HCT116 (cell line): ENCODE measurements at regions not wholly inside any gene's neighbourhood (a gene's known extent, or its start where the extent isn't known, plus 50 kb on each side); places are given as distances from the start of the nearest gene placed in this dataset.

Experiments used
- ATAC-seq: fragments of 200-7000 bp; cut with Tn5 transposase; 2 replicates; pipeline ENCODE4 v1.9.1; 2020; ENCODE audit warnings: mild to moderate bottlenecking, moderate library complexity
- BruUV-seq: library from RNA; stranded (reverse); fragments of 400-500 nt; replicated peaks from 2 replicates; lab custom pipeline; 2021; lab: Mats Ljungman, UMichigan
- CTCF ChIA-PET: fragments of 300-600 bp; sonication (Branson Sonifier 250); formaldehyde crosslinking; loops from one replicate; lab custom pipeline; 2021; ENCODE audit warnings: antibody characterized with exemption; lab: Charles Lee
- POLR2A ChIA-PET: fragments of 300-600, 350-600 bp; sonication (Branson Sonifier 250); formaldehyde crosslinking; loops from one replicate; lab custom pipeline; 2021; ENCODE audit warnings: antibody characterized with exemption; lab: Charles Lee
- RAD21 ChIA-PET, 2 experiments: fragments of 300-600 bp; sonication (Branson Sonifier 250); formaldehyde crosslinking; loops; one replicate each; lab custom pipeline; 2023; ENCODE audit warnings: low total read pairs in 2 of 2; ENCODE audit not compliant: uncharacterized antibody in 2 of 2, unreplicated experiment in 2 of 2, low non-redundant PET in 1 of 2; lab: Charles Lee
- DNase-seq: peaks from one replicate; pipeline ENCODE4 v3.0.0-alpha.2; 2010; ENCODE audit warnings: low read depth, low spot score
- H2AFZ ChIP-seq: fragments of 200-600 bp; shearing (Covaris generic), sonication (generic); 2 replicates; pipeline ENCODE4 v1.6.1; 2017; ENCODE audit warnings: low read depth, mixed run types, mixed read lengths, antibody characterized with exemption, low read length; ENCODE audit not compliant: poor library complexity, severe bottlenecking
- H3K27ac ChIP-seq: 2 replicates; pipeline ENCODE4 v1.5.1; 2012; ENCODE audit warnings: low read depth, low read length
- H3K27me3 ChIP-seq: fragments of 200-600 bp; sonication (generic); 2 replicates; pipeline ENCODE4 v1.6.1; 2016; ENCODE audit warnings: mixed run types, low read length, mixed read lengths; ENCODE audit not compliant: insufficient read depth
- H3K36me3 ChIP-seq, 2 experiments: fragments of 200-500 bp in 1 of 2; fragments of 200-600 bp in 1 of 2; sonication (Bioruptor generic) in 1 of 2; sonication (generic) in 1 of 2; 2 replicates each; pipeline versions ENCODE4 v1.5.1 to v1.6.1; 2014 to 2016; ENCODE audit warnings: low read length in 2 of 2, inconsistent platforms in 1 of 2, mixed read lengths in 1 of 2, mixed run types in 1 of 2; ENCODE audit not compliant: insufficient read depth in 2 of 2, control insufficient read depth in 1 of 2
- H3K4me1 ChIP-seq, 2 experiments: fragments of 200-600 bp in 1 of 2; sonication (generic) in 1 of 2; 2 replicates each; pipeline versions ENCODE4 v1.5.1 to v1.6.1; 2012 to 2017; ENCODE audit warnings: low read length in 2 of 2, inconsistent platforms in 1 of 2, mild to moderate bottlenecking in 1 of 2, mixed read lengths in 1 of 2, mixed run types in 1 of 2, moderate library complexity in 1 of 2; ENCODE audit not compliant: insufficient read depth in 2 of 2, control insufficient read depth in 1 of 2
- H3K4me2 ChIP-seq: fragments of 200-600 bp; sonication (generic); 2 replicates; pipeline ENCODE4 v1.6.1; 2017; ENCODE audit warnings: mixed run types, low read length, mixed read lengths
- H3K4me3 ChIP-seq, 2 experiments: fragments of 200-600 bp in 1 of 2; sonication (generic) in 1 of 2; replicated peaks in 1 of 2; 2 replicates each; pipeline ENCODE4 v1.5.1; 2011 to 2016; ENCODE audit warnings: low read length in 2 of 2, control low read depth in 1 of 2, low read depth in 1 of 2, mild to moderate bottlenecking in 1 of 2, mixed read lengths in 1 of 2, mixed run types in 1 of 2
- H3K79me2 ChIP-seq: fragments of 200-600 bp; sonication (generic); 2 replicates; pipeline ENCODE4 v1.6.1; 2017; ENCODE audit warnings: mild to moderate bottlenecking, mixed run types, low read length, moderate library complexity, mixed read lengths; ENCODE audit not compliant: insufficient read depth
- H3K9ac ChIP-seq: fragments of 200-600 bp; sonication (generic); 2 replicates; pipeline ENCODE4 v1.6.1; 2016; ENCODE audit warnings: low read length, mixed read lengths
- H3K9me2 ChIP-seq: fragments of 200-600 bp; sonication (generic), shearing (Covaris generic); 2 replicates; pipeline ENCODE4 v1.6.1; 2017; ENCODE audit warnings: mixed run types, mild to moderate bottlenecking, moderate library complexity; ENCODE audit not compliant: insufficient read depth
- H3K9me3 ChIP-seq, 2 experiments: fragments of 200-500 bp in 1 of 2; fragments of 200-600 bp in 1 of 2; sonication (Bioruptor generic) in 1 of 2; sonication (generic) in 1 of 2; 2 replicates each; pipeline ENCODE4 v1.6.1; 2014 to 2017; ENCODE audit warnings: low read length in 2 of 2, mixed read lengths in 2 of 2, inconsistent platforms in 1 of 2, low read depth in 1 of 2, mild to moderate bottlenecking in 1 of 2, mixed run types in 1 of 2, moderate library complexity in 1 of 2; ENCODE audit not compliant: control insufficient read depth in 1 of 2, insufficient read depth in 1 of 2
- H4K20me1 ChIP-seq: fragments of 200-600 bp; sonication (generic), shearing (Covaris generic); 2 replicates; pipeline ENCODE4 v1.6.1; 2017; ENCODE audit warnings: mixed run types, mild to moderate bottlenecking, moderate library complexity; ENCODE audit not compliant: insufficient read depth
- CBX3 ChIP-seq: IDR thresholded peaks from 2 replicates; pipeline ENCODE4 v1.6.1; 2012; ENCODE audit warnings: low read depth
- EGR1 ChIP-seq: IDR thresholded peaks from 2 replicates; pipeline ENCODE4 v1.6.1; 2012; ENCODE audit warnings: low read depth
- POLR2A ChIP-seq: IDR thresholded peaks from 2 replicates; pipeline ENCODE4 v1.7.0; 2011; ENCODE audit warnings: borderline replicate concordance; ENCODE audit not compliant: insufficient read depth, insufficient read length; ENCODE audit errors: extremely low read depth
- SP1 ChIP-seq: IDR thresholded peaks from 2 replicates; pipeline ENCODE4 v1.6.1; 2012; ENCODE audit warnings: low read depth
- SRF ChIP-seq: IDR thresholded peaks from 2 replicates; pipeline ENCODE4 v1.6.1; 2012; ENCODE audit warnings: low read depth
- TCF7L2 ChIP-seq: IDR thresholded peaks from 2 replicates; pipeline ENCODE4 v1.7.0; 2011; ENCODE audit warnings: borderline replicate concordance, inconsistent platforms; ENCODE audit not compliant: insufficient read depth, insufficient read length; ENCODE audit errors: extremely low read depth
- ZNF274 ChIP-seq: fragments of 200-500 bp; sonication (Bioruptor generic); IDR thresholded peaks from 2 replicates; pipeline ENCODE4 v1.6.1; 2014; ENCODE audit warnings: mild to moderate bottlenecking, low read depth, low read length, inconsistent platforms
- intact Hi-C: fragments of 100-400 bp; cut with micrococcal nuclease; formaldehyde crosslinking; loops from 2 replicates; pipeline ENCODE4 v1.10.0; 2022
- TF ChIP-seq, protein P1 (sequence below): IDR thresholded peaks from 2 replicates; pipeline ENCODE4 v1.6.1; 2011; ENCODE audit warnings: mild to moderate bottlenecking, low read length, moderate library complexity; ENCODE audit not compliant: insufficient replicate concordance; ENCODE audit errors: extremely low read depth
- TF ChIP-seq, protein P2 (sequence below): IDR thresholded peaks from 2 replicates; pipeline ENCODE4 v1.6.1; 2012; ENCODE audit warnings: low read depth

DNA sequence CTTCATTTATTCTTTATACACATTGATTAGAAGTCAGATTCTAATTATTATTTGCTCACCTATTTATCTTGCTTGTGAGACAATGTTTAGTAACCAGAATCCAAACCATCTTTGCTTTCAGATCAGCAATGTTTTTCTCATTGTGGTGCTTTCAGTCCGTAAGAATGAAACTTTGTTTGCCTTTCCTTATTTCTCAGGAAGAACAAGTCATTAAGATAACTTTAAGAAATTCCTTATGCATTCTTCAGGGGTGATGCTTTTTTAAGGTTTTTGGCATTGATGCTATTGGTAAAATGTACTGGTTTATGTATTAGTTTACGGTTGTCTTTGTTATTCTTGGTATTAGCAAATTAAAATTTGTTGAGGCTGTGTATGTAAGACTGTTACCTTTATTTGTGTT lies 120.8 kb upstream of the POU1F1 start:
- no peak overlapping the region for H3K4me2 ChIP-seq

DNA sequence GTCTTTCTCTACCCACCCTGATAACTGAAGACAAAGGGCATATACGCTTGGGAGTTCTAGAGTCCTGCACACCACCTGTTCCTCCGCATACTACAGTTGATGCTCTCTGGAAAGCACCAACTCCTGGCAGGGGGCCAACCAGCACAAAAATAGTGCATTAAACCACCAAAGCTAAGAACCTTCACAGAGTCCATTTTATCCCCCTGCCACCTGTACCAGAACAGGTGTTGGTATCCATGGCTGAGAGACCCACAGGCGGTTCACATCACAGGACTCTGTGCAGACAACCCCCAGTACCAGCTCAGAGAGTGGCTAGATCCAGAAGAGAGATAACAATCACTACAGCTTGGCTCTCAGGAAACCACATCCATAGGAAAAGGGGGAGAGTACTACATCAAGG lies 114.4 kb upstream of the POU1F1 start:
- H3K27me3 ChIP-seq, result no peaks in the 10 kb centered on the region
- no peak for DNase-seq
- H3K27ac ChIP-seq, result no peak overlapping the region
- no peak overlapping the region for H3K4me3 ChIP-seq
- no peaks in the 10 kb centered on the region for H3K79me2 ChIP-seq
- H3K4me2 ChIP-seq, result no peak overlapping the region
- H3K9me2 ChIP-seq, result no peaks in the 10 kb centered on the region
- CTCF ChIA-PET, result no interaction called here
- no peak overlapping the region for H2AFZ ChIP-seq
- BruUV-seq, result no TSS peak
- TF ChIP-seq, protein P1, sequence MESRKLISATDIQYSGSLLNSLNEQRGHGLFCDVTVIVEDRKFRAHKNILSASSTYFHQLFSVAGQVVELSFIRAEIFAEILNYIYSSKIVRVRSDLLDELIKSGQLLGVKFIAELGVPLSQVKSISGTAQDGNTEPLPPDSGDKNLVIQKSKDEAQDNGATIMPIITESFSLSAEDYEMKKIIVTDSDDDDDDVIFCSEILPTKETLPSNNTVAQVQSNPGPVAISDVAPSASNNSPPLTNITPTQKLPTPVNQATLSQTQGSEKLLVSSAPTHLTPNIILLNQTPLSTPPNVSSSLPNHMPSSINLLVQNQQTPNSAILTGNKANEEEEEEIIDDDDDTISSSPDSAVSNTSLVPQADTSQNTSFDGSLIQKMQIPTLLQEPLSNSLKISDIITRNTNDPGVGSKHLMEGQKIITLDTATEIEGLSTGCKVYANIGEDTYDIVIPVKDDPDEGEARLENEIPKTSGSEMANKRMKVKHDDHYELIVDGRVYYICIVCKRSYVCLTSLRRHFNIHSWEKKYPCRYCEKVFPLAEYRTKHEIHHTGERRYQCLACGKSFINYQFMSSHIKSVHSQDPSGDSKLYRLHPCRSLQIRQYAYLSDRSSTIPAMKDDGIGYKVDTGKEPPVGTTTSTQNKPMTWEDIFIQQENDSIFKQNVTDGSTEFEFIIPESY, result no peak
- TF ChIP-seq ZNF274 (no peak), EGR1 (no peak), SP1 (no peak), TCF7L2 (no peak), CBX3 (no peak), SRF (no peak), POLR2A (no peak)
- TF ChIP-seq, protein P2, sequence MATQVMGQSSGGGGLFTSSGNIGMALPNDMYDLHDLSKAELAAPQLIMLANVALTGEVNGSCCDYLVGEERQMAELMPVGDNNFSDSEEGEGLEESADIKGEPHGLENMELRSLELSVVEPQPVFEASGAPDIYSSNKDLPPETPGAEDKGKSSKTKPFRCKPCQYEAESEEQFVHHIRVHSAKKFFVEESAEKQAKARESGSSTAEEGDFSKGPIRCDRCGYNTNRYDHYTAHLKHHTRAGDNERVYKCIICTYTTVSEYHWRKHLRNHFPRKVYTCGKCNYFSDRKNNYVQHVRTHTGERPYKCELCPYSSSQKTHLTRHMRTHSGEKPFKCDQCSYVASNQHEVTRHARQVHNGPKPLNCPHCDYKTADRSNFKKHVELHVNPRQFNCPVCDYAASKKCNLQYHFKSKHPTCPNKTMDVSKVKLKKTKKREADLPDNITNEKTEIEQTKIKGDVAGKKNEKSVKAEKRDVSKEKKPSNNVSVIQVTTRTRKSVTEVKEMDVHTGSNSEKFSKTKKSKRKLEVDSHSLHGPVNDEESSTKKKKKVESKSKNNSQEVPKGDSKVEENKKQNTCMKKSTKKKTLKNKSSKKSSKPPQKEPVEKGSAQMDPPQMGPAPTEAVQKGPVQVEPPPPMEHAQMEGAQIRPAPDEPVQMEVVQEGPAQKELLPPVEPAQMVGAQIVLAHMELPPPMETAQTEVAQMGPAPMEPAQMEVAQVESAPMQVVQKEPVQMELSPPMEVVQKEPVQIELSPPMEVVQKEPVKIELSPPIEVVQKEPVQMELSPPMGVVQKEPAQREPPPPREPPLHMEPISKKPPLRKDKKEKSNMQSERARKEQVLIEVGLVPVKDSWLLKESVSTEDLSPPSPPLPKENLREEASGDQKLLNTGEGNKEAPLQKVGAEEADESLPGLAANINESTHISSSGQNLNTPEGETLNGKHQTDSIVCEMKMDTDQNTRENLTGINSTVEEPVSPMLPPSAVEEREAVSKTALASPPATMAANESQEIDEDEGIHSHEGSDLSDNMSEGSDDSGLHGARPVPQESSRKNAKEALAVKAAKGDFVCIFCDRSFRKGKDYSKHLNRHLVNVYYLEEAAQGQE, result no peak
- no peaks in the 10 kb centered on the region for H3K4me1 ChIP-seq
- intact Hi-C loops, result no loop called here
- H3K36me3 ChIP-seq, result no peaks in the 10 kb centered on the region
- ATAC-seq, result no peak
- H3K9ac ChIP-seq, result no peak overlapping the region
- POLR2A ChIA-PET, result no interaction called here
- H3K9me3 ChIP-seq, result no peaks in the 10 kb centered on the region
- RAD21 ChIA-PET, result no interaction called here
- no peaks in the 10 kb centered on the region for H4K20me1 ChIP-seq

More for the DNA sequence above, 120.8 kb upstream of the POU1F1 start:
- H3K9ac ChIP-seq, result no peak overlapping the region
- no peaks in the 10 kb centered on the region for H3K9me3 ChIP-seq
- ATAC-seq (no peak), DNase-seq (no peak)
- no peaks in the 10 kb centered on the region for H3K79me2 ChIP-seq
- H2AFZ ChIP-seq, result no peak overlapping the region
- no peaks in the 10 kb centered on the region for H3K4me1 ChIP-seq
- H3K9me2 ChIP-seq, result no peaks in the 10 kb centered on the region
- no peak for TF ChIP-seq SRF
- no peak overlapping the region for H3K27ac ChIP-seq
- ChIA-PET POLR2A (no interaction called here), RAD21 (no interaction called here), CTCF (no interaction called here)
- H3K27me3 ChIP-seq, result no peaks in the 10 kb centered on the region
- H3K36me3 ChIP-seq, result no peaks in the 10 kb centered on the region
- intact Hi-C loops, result no loop called here
- H3K4me3 ChIP-seq, result no peak overlapping the region
- BruUV-seq, result no TSS peak
- no peaks in the 10 kb centered on the region for H4K20me1 ChIP-seq
